Sciatic nerve (tissue), 2 donors: ENCODE measurements at regions not wholly inside any gene's neighbourhood (a gene's known extent, or its start where the extent isn't known, plus 50 kb on each side); places are given as distances from the start of the nearest gene placed in this dataset.

Experiments
- ATAC-seq: fragments of 200-7000 bp; cut with Tn5 transposase; one replicate; pipeline ENCODE4 v1.9.1; 2020; ENCODE audit warnings: mild to moderate bottlenecking, moderate library complexity
- DNase-seq: peaks from one replicate; pipeline ENCODE4 v3.0.0-alpha.2; 2020; ENCODE audit warnings: low spot score
- intact Hi-C: fragments of 100-400 bp; cut with DNase I; formaldehyde crosslinking; loops from one replicate; pipeline ENCODE4 v1.14.2; 2022
- donor health status: DM: no; HTN: no; CAD: no.
- donor health status: DM: no; HTN: no; CAD: no.

- DNase-seq (no peak), ATAC-seq (no peak)
- intact Hi-C loops, result no loop called here
Observed at GRCh38 chr12:43107026-43107775, 444.8 kb downstream of the ADAMTS20 start.

GRCh38 chr12:43106355-43106754 is 445.6 kb downstream of the ADAMTS20 start:
- intact Hi-C loops, result no loop called here
- DNase-seq (no peak), ATAC-seq (no peak)

- no peak for DNase-seq
- no peak for ATAC-seq
- intact Hi-C loops, result no loop called here
Observed at GRCh38 chr12:43105426-43105981, 446.5 kb downstream of the ADAMTS20 start.

GRCh38 chr12:43104494-43104893 is 447.5 kb downstream of the ADAMTS20 start:
- intact Hi-C loops, result no loop called here
- ATAC-seq, result no peak

GRCh38 chr12:43103866-43104265 is 448.1 kb downstream of the ADAMTS20 start:
- DNase-seq (no peak), ATAC-seq (no peak)
- intact Hi-C loops, result no loop called here

More at GRCh38 chr12:43104494-43104893, 447.5 kb downstream of the ADAMTS20 start:
- DNase-seq, result no peak

- no peak for ATAC-seq
- intact Hi-C loops, result no loop called here
Observed at GRCh38 chr12:43102546-43103264, 449.3 kb downstream of the ADAMTS20 start.

GRCh38 chr12:43100231-43100630 is 451.8 kb downstream of the ADAMTS20 start:
- DNase-seq (no peak), ATAC-seq (no peak)
- intact Hi-C loops, result no loop called here

More at GRCh38 chr12:43102546-43103264, 449.3 kb downstream of the ADAMTS20 start:
- DNase-seq, result no peak

- DNase-seq, result no peak
- intact Hi-C loops, result no loop called here
- no peak for ATAC-seq
Observed at GRCh38 chr12:43099691-43100163, 452.3 kb downstream of the ADAMTS20 start.

- intact Hi-C loops, result no loop called here
- no peak for ATAC-seq
- DNase-seq, result no peak
Observed at GRCh38 chr12:43098766-43099550, 453.0 kb downstream of the ADAMTS20 start.

GRCh38 chr12:43098071-43098470 is 453.9 kb downstream of the ADAMTS20 start:
- ATAC-seq (no peak), DNase-seq (no peak)
- intact Hi-C loops, result no loop called here

- intact Hi-C loops, result no loop called here
Observed at GRCh38 chr12:43097471-43097870, 454.5 kb downstream of the ADAMTS20 start.

GRCh38 chr12:43095669-43096280 is 456.2 kb downstream of the ADAMTS20 start:
- intact Hi-C loops, result no loop called here
- ATAC-seq (no peak), DNase-seq (no peak)

More at GRCh38 chr12:43097471-43097870, 454.5 kb downstream of the ADAMTS20 start:
- DNase-seq (no peak), ATAC-seq (no peak)

- DNase-seq (no peak), ATAC-seq (no peak)
- intact Hi-C loops, result no loop called here
Observed at GRCh38 chr12:43094886-43095575, 457.0 kb downstream of the ADAMTS20 start.

- intact Hi-C loops, result no loop called here
- DNase-seq (no peak), ATAC-seq (no peak)
Observed at GRCh38 chr12:43090981-43091380, 461.0 kb downstream of the ADAMTS20 start.

GRCh38 chr12:43087195-43088091 is 464.6 kb downstream of the ADAMTS20 start:
- DNase-seq (no peak), ATAC-seq (no peak)
- intact Hi-C loops, result no loop called here

- ATAC-seq, result no peak
- intact Hi-C loops, result no loop called here
- DNase-seq, result no peak
Observed at GRCh38 chr12:43079476-43079875, 472.5 kb downstream of the ADAMTS20 start.

GRCh38 chr12:43078976-43079375 is 473.0 kb downstream of the ADAMTS20 start:
- no peak for ATAC-seq

More at GRCh38 chr12:43078976-43079375, 473.0 kb downstream of the ADAMTS20 start:
- no peak for DNase-seq
- intact Hi-C loops, result no loop called here
